Endodermal cell (in vitro differentiated cells): ENCODE measurements at regions not wholly inside any gene's neighbourhood (a gene's known extent, or its start where the extent isn't known, plus 50 kb on each side); places are given as distances from the start of the nearest gene placed in this dataset.

Experiments
- DNase-seq: peaks from one replicate; pipeline ENCODE4 v3.0.0-alpha.2; 2017
- H3K27ac ChIP-seq: 2 replicates; pipeline ENCODE4 v1.5.1; 2013; ENCODE audit warnings: mild to moderate bottlenecking, low read depth, low read length, moderate library complexity
- H3K27me3 ChIP-seq: 2 replicates; pipeline ENCODE4 v1.6.1; 2013; ENCODE audit warnings: mild to moderate bottlenecking, low read length, moderate library complexity; ENCODE audit not compliant: insufficient read depth, control insufficient read depth, poor library complexity, severe bottlenecking
- H3K36me3 ChIP-seq: 2 replicates; pipeline ENCODE4 v1.7.0; 2013; ENCODE audit warnings: mild to moderate bottlenecking, low read length, moderate library complexity; ENCODE audit not compliant: control insufficient read depth, insufficient read depth
- H3K4me1 ChIP-seq: one replicate; pipeline ENCODE4 v1.7.0; 2013; ENCODE audit warnings: low read length; ENCODE audit not compliant: control insufficient read depth, insufficient read depth
- H3K4me3 ChIP-seq: 2 replicates; pipeline ENCODE4 v1.5.1; 2013; ENCODE audit warnings: mild to moderate bottlenecking, low read length, moderate library complexity
- H3K9ac ChIP-seq: 2 replicates; pipeline ENCODE4 v1.6.1; 2013; ENCODE audit warnings: mild to moderate bottlenecking, low read length, moderate library complexity; ENCODE audit not compliant: poor library complexity, severe bottlenecking; ENCODE audit errors: extremely low read depth
- H3K9me3 ChIP-seq: 2 replicates; pipeline ENCODE4 v1.6.1; 2013; ENCODE audit warnings: mild to moderate bottlenecking, low read length, moderate library complexity; ENCODE audit not compliant: control insufficient read depth
- H3K27ac Mint-ChIP-seq: 2 replicates; pipeline ENCODE4 v1.8.0; 2020; ENCODE audit warnings: mixed read lengths
- H3K27me3 Mint-ChIP-seq: 2 replicates; pipeline ENCODE4 v1.8.0; 2021; ENCODE audit warnings: mild to moderate bottlenecking, mixed read lengths; ENCODE audit not compliant: insufficient read depth
- H3K36me3 Mint-ChIP-seq: 2 replicates; pipeline ENCODE4 v1.8.0; 2020; ENCODE audit warnings: low read depth, mixed read lengths
- H3K4me1 Mint-ChIP-seq: 2 replicates; pipeline ENCODE4 v1.8.0; 2020; ENCODE audit warnings: mixed read lengths
- H3K4me3 Mint-ChIP-seq: 2 replicates; pipeline ENCODE4 v1.8.0; 2020; ENCODE audit warnings: mild to moderate bottlenecking, moderate library complexity, mixed read lengths
- H3K9me3 Mint-ChIP-seq: 2 replicates; pipeline ENCODE4 v1.8.0; 2020; ENCODE audit warnings: mild to moderate bottlenecking, mixed read lengths
- WGBS, 2 experiments: methylation state at CpG; one replicate each; pipeline versions ENCODE4 v1.1.5 to v1.1.7; 2013; ENCODE audit warnings: missing lambda C conversion rate in 2 of 2, mixed read lengths in 1 of 2; ENCODE audit not compliant: insufficient coverage in 1 of 2, insufficient read length in 1 of 2; 5-methylcytosine and 5-hydroxymethylcytosine counted together
- TF ChIP-seq, protein P1 (sequence below): fragments of 200-600 bp; sonication (generic); conservative IDR thresholded peaks from 2 replicates; pipeline ENCODE4 v1.5.0; 2021; ENCODE audit warnings: antibody characterized with exemption, mild to moderate bottlenecking

DNA sequence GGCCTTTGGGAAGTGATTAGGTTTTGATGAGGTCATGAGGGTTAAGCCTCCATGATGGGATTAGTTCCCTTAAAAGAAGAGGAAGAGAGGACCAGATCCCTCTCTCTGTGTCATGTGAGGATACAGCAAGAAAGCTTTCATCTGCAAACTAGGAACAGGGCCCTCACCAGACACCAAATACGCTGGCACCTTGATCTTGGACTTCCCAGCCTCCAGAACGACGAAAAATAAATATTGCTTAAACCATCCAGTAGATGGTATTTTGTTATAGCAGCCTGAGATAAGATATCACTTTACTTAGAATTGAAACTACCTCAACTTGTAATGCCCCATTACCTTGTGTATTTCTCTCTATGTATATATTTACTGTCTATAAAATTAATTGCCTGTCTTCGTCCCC, 65.4 kb upstream of the NNAT start:
- Mint-ChIP-seq H3K9me3 (peaks cover 13% of the 10 kb centered on the region), H3K27ac (no peak overlapping the region), H3K4me3 (no peak overlapping the region), H3K36me3 (no peaks in the 10 kb centered on the region), H3K4me1 (no peaks in the 10 kb centered on the region), H3K27me3 (peaks cover 24% of the 10 kb centered on the region)
- TF ChIP-seq, protein P1, sequence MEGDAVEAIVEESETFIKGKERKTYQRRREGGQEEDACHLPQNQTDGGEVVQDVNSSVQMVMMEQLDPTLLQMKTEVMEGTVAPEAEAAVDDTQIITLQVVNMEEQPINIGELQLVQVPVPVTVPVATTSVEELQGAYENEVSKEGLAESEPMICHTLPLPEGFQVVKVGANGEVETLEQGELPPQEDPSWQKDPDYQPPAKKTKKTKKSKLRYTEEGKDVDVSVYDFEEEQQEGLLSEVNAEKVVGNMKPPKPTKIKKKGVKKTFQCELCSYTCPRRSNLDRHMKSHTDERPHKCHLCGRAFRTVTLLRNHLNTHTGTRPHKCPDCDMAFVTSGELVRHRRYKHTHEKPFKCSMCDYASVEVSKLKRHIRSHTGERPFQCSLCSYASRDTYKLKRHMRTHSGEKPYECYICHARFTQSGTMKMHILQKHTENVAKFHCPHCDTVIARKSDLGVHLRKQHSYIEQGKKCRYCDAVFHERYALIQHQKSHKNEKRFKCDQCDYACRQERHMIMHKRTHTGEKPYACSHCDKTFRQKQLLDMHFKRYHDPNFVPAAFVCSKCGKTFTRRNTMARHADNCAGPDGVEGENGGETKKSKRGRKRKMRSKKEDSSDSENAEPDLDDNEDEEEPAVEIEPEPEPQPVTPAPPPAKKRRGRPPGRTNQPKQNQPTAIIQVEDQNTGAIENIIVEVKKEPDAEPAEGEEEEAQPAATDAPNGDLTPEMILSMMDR, result no peak
- peak; percentile 5 for DNase-seq
- no peaks in the 10 kb centered on the region for H3K4me1 ChIP-seq
- H3K27ac ChIP-seq, result no peak overlapping the region
- H3K27me3 ChIP-seq, result peaks cover 21% of the 10 kb centered on the region
- H3K36me3 ChIP-seq, result no peaks in the 10 kb centered on the region
- H3K9me3 ChIP-seq, result peaks cover 16% of the 10 kb centered on the region
- no peak overlapping the region for H3K9ac ChIP-seq
- no peak overlapping the region for H3K4me3 ChIP-seq
- WGBS, 2 experiments, result 100% methylated on average over 2 of the region's 4 CpGs; no CpG with 5 or more reads in 1 of the 2 experiments

DNA sequence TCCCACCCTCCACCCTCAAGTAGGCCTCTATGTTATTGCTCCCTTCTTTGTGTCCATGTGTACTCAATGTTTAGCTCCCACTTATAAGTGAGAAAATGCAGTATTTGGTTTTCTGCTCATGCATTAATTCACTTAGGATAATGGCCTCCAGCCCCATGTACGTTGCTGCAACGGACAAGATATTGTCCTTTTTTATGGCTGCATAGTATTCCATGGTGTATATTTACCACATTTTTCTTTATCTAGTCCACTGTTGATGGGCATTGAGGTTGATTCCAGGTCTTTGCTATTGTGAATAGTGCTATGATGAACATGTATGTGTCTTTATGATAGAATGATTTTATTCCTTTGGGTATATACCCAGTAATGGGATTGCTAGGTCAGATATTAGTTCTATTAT, 64.1 kb upstream of the NNAT start:
- Histone ChIP-seq H3K4me1 (no peaks in the 10 kb centered on the region), H3K9ac (no peak overlapping the region), H3K27me3 (peaks cover 8% of the 10 kb centered on the region), H3K27ac (no peak overlapping the region), H3K9me3 (peaks cover 16% of the 10 kb centered on the region), H3K36me3 (no peaks in the 10 kb centered on the region), H3K4me3 (no peak overlapping the region)
- H3K27ac Mint-ChIP-seq, result no peak overlapping the region
- no peak for DNase-seq
- H3K27me3 Mint-ChIP-seq, result peaks cover 24% of the 10 kb centered on the region
- TF ChIP-seq, protein P1, result no peak
- H3K9me3 Mint-ChIP-seq, result peaks cover 13% of the 10 kb centered on the region
- H3K4me3 Mint-ChIP-seq, result no peak overlapping the region
- WGBS, 2 experiments, result 100% methylated on average over 2 of the region's 2 CpGs
- no peaks in the 10 kb centered on the region for H3K36me3 Mint-ChIP-seq
- no peaks in the 10 kb centered on the region for H3K4me1 Mint-ChIP-seq

DNA sequence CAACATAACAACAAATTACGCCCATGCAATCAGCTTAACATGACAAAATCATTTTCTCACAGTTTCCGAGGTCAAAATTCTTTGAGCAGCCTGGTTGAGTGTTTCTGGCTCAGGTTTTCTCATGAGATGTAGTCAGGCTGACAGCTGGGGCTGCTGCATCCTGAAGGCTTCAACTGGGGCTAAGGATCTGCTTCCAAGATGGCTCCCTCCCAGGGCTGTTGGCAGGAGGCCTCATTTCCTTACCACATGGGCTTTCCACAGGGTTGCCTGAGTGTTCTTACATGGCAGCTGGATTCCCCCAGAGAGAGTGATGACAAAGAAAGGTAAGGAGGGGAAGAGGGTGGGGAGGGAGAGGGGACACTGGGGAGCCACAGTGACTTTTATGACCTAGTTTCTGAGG, 63.1 kb upstream of the NNAT start:
- Histone ChIP-seq H3K27ac (no peak overlapping the region), H3K9ac (no peak overlapping the region), H3K4me1 (no peaks in the 10 kb centered on the region), H3K9me3 (peaks cover 16% of the 10 kb centered on the region), H3K36me3 (no peaks in the 10 kb centered on the region), H3K4me3 (no peak overlapping the region), H3K27me3 (peaks cover 7% of the 10 kb centered on the region)
- Mint-ChIP-seq H3K36me3 (no peaks in the 10 kb centered on the region), H3K4me1 (no peaks in the 10 kb centered on the region), H3K27me3 (peaks cover 21% of the 10 kb centered on the region), H3K9me3 (peaks cover 13% of the 10 kb centered on the region), H3K27ac (no peak overlapping the region), H3K4me3 (no peak overlapping the region)
- TF ChIP-seq, protein P1, result no peak
- no peak for DNase-seq
- WGBS, 2 experiments, result 91 to 94% methylated on average over 2 of the region's 2 CpGs
